ENCODE measurements at regions not wholly inside any gene's neighbourhood (a gene's known extent, or its start where the extent isn't known, plus 50 kb on each side); places are given as distances from the start of the nearest gene placed in this dataset.

DNA sequence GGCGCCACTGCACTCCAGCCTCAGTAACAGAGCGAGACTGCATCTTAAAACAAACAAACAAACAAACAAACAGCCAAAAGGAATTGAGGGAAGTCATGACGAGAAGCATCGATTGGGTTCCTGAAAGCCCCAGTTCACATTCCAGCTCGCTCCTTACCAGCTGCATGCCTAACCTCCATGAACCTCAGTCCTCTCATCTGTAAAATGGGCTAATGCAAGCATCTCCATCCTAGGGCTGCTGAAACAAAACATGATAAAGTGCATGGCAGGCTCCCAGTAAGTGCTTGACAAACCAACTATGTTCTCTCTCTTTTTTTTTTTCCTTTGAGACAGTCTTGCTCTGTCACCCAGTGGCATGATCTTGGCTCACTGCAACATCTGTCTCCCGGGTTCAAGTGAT is 79.7 kb upstream of the DISP3 start:
- no peak for DNase-seq (ENCODE audit: low read depth, low spot score)

DNA sequence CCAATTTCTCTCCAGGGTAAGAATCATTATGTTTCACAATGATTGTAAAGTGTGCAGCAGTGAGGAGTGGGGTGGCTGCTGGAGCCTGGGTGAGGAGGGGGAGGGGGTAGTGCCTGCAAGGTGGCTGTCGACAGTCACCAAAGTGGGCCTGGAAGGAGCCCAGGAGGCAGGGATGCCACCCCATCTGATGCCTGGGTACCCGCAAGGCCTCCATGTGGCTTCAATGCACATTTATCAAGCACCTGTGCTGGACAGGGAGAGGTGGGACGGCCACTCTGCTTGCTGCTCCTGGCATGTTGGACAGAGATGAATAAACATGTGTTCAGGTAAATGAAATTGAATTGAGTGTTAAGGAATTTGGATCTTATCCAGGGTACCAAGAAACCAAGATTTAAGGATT is 78.8 kb upstream of the DISP3 start:
- DNase-seq (ENCODE audit: low read depth, low spot score) = no peak
- in situ Hi-C loops (cut with HindIII; ENCODE audit: low pct_unique_long_range_greater_than_20kb, low sequenced_read_pairs) = no loop called here

More for the DNA sequence above, 79.7 kb upstream of the DISP3 start:
- in situ Hi-C loops (cut with HindIII; ENCODE audit: low pct_unique_long_range_greater_than_20kb, low sequenced_read_pairs) = no loop called here

DNA sequence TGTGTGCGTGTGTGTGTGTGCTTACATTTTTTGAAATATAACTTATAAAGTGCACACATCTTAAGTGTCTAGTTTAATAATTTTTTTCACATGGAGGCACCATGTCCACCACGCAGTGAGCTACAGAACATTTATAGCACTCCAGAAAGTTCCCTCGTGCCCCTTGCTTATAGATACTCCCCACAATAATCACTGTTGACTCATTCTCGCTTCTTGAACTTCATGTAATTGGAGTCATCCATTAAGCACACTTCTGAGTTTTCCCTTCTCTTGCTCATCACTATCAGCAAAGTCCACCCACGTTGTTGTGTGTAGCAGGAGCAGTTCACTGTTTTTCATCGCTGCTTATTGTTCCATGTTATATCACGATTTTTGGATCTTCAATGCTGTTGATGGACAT is 78.4 kb upstream of the DISP3 start:
- in situ Hi-C loops (cut with HindIII; ENCODE audit: low pct_unique_long_range_greater_than_20kb, low sequenced_read_pairs) = no loop called here
- DNase-seq (ENCODE audit: low read depth, low spot score) = no peak

DNA sequence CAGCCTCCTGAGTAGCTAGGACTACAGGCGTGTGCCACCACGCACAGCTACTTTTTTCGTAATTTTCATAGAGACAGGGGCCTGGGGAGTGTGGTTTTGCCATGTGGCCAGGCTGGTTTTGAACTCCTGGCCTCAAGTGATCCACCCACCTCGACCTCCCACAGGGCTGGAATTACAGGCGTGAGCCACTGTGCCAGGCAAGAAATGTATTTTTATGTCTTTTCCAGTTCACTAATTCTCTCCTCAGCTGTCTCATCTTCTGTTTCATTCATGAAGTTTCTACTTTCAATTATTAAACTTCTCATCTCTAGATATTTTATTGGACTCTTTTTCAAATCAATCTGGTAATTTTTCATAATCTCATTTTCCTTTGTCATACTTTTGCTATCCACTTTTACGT is 72.1 kb upstream of the DISP3 start:
- in situ Hi-C loops (cut with HindIII; ENCODE audit: low pct_unique_long_range_greater_than_20kb, low sequenced_read_pairs) = no loop called here
- DNase-seq (ENCODE audit: low read depth, low spot score) = no peak

DNA sequence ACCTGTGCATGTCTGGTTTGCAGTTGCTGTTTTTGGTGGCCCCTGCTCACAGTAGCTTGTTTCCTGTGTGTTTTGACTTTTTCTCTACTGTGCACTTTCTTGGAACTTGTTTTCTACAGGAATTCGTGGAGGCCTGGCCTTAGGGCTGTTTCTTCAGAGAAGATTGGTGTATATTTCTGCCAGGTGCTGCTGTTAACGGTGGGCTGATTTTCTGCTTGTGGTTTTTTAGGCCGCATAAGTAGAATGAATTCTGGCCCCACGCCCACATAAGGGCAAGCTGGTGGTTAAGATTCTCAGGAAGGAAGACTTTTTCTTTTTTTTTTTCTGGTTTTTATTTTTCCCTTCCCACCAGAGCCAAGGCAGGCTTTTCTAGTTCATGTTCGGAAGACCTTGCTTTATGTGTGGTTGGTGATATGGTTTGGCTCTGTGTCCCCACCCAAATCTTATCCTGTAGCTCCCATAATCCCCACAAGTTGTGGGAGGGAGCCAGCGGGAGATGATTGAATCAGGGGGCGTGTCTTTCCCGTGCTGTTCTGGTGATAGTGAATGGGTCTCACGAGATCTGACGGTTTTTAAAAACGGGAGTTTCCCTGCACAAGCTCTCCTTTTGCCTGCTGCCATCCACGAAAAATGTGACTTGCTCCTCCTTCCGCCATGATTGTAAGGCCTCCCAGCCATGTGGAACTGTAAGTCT is 71.5 kb upstream of the DISP3 start:
- no peak for DNase-seq (ENCODE audit: low read depth, low spot score)
- in situ Hi-C loops (cut with HindIII; ENCODE audit: low pct_unique_long_range_greater_than_20kb, low sequenced_read_pairs) = no loop called here

DNA sequence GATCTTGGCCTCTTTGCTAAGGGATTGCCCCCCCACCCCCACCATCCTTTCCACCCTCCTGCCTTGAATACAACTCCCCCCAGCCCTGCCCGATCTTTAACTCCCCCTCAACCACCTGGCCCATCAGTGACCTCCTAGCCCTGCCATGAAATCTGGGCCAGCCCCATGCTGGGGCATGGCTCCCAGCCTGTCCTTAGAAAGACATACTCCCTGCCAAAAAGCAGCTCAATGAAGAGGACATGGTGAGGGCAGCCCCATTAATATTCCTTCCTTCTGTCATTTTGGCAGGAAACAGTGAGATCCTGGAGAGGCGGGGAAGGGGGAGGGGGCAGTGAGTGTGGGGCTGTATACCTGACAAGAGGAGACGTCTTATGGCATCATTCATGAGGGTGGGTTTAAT is 66.8 kb upstream of the DISP3 start:
- DNase-seq (ENCODE audit: low read depth, low spot score) = no peak
- in situ Hi-C loops (cut with HindIII; ENCODE audit: low pct_unique_long_range_greater_than_20kb, low sequenced_read_pairs) = no loop called here

DNA sequence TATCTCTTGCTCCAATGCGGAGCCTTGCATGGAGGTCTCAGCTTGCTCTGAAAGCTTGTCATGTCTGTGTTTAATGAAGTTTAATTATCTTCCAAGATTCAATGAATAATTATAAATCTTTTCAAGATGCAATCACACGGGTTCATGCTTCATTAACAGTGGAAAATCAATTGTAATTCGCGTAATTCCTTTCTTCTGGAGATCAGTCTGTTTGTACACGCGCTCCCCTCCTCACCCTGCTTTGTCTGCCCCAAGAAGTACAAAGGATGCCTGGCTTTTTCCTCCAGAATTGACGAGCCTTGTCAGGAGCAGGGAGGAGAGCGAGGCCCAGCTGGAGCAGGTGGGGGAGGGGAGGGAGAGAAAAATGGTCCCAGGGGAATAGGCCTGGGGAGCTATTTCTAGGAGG is 65.0 kb upstream of the DISP3 start:
- in situ Hi-C loops (cut with HindIII; ENCODE audit: low pct_unique_long_range_greater_than_20kb, low sequenced_read_pairs) = no loop called here
- DNase-seq (ENCODE audit: low read depth, low spot score) = no peak

DNA sequence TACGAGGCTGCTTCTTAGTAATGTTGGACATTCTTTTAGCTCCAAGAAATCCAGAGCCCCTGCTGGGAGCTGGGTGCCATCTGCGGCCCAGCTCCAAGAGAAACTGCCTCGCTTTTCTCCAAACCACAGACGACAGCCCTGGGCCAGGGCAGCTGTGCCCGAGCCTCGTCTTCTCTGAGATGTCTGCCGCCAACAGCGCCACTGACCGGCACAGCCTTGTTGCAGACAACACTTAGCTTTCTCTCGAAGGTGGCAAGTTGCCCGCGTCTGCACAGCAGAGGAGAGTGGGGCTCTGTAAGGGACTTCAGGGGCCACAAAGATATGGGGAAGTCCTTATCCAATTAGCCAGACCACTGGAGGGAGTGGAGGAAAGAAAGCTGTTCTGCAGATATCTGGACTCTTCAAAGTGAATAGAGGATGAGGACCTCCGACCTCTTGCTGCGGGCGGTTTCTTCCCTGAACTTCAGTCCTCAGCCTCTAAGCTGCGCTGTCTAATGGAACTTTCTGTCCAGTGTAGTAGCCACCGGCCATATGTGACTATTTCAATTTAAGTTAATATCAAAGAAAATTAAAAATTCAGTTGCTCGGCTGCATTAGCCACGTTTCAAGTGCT is 63.9 kb upstream of the DISP3 start:
- peak; percentile 16 for DNase-seq (ENCODE audit: low read depth, low spot score)
- in situ Hi-C loops (cut with HindIII; ENCODE audit: low pct_unique_long_range_greater_than_20kb, low sequenced_read_pairs) = no loop called here

DNA sequence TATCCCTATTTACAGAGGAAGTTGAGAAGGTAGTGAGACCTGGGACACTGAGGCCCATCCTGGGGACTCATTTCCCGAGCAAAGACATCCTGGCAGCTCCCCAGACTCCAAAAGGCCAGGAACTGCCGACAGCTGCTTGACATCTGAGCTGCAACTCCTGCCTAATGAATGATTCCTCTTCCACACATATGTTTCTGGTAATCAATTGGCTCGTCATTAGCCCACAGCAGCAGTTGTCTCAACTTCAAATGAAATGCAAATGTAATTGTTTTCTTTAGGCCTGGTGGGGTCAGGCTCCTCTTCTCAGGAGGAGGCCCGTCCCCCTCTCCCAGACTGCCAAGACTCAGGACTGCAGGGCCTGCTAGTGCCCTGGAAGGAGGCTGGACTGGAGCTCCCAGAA is 61.8 kb upstream of the DISP3 start:
- no peak for DNase-seq (ENCODE audit: low read depth, low spot score)
- in situ Hi-C loops (cut with HindIII; ENCODE audit: low pct_unique_long_range_greater_than_20kb, low sequenced_read_pairs) = no loop called here

DNA sequence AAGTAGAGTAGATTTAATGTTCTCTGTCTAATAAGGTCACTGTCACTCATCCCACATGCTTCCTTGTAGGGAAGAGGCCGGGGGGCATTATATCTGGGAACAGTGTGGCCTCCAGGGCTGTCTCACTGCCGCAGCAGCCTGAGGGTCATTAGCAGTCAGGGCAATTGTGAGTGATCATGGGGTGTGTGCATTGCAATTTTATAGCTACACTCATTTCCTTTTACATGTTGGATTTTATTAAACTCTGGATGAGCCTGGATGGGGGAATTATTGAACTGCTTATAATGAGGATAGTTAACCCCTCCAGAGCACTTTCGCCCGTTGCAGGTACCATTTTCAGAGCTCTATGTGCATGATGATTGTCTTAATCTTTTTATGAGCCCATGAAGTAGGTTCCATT is 60.9 kb upstream of the DISP3 start:
- DNase-seq (ENCODE audit: low read depth, low spot score) = no peak
- in situ Hi-C loops (cut with HindIII; ENCODE audit: low pct_unique_long_range_greater_than_20kb, low sequenced_read_pairs) = no loop called here

DNA sequence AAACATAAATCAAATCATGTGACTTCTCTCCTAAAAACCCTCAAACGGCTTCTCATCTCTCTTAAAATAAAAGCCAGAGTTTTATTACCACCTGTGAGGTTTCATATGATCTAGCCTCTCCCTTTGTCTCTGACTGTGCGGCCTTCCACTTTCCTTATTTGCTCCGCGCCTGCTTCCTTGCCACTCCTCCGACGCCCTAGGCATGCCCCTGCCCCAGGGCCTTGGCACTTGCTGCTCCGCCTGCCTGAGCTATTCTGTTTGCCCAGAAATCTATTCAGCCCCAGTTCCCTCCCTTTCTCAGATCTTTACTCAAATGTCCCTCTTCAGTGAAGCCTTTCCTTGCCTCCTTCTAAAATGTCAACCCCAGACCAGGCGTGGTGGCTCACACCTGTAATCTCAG is 57.5 kb upstream of the DISP3 start:
- DNase-seq (ENCODE audit: low read depth, low spot score) = no peak
- in situ Hi-C loops (cut with HindIII; ENCODE audit: low pct_unique_long_range_greater_than_20kb, low sequenced_read_pairs) = no loop called here

DNA sequence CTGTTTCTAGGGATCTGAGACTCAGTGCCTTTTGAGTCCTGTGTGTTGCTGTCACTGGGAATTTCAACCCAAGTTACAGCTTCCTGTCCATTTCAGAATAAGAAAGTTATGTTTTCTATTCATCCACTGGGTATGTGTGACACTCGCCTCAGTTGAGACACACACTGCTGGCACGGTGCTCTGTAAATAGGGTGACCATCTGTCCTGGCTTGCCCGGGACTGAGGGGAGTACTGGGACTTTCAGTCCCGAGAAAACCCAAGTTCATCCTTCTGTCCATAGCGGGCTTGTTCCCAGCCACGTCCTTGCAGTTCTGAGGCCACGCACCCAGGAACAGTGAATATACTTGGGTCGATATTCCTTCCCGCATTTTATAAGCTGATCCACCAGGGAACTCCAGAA is 56.3 kb upstream of the DISP3 start:
- DNase-seq (ENCODE audit: low read depth, low spot score) = no peak
- in situ Hi-C loops (cut with HindIII; ENCODE audit: low pct_unique_long_range_greater_than_20kb, low sequenced_read_pairs) = no loop called here

DNA sequence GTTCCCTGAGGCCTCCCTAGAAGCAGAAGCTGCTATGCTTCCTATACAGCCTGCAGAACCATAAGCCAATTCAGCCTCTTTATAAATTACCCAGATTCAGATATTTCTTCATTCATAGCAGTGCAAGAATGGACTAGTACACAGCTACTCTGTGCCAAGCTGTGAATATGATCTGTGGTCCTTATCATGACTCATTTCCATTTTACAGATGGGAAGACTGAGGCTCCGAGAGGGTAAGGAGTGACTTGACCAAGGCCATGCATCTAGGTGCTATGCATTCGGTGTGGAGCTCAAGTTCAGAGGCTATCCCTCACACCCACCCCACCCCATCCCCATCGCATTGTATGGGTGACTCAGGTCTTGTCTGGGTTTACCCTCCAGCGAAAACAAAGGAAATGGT is 52.3 kb upstream of the DISP3 start:
- in situ Hi-C loops (cut with HindIII; ENCODE audit: low pct_unique_long_range_greater_than_20kb, low sequenced_read_pairs) = no loop called here
- no peak for DNase-seq (ENCODE audit: low read depth, low spot score)

DNA sequence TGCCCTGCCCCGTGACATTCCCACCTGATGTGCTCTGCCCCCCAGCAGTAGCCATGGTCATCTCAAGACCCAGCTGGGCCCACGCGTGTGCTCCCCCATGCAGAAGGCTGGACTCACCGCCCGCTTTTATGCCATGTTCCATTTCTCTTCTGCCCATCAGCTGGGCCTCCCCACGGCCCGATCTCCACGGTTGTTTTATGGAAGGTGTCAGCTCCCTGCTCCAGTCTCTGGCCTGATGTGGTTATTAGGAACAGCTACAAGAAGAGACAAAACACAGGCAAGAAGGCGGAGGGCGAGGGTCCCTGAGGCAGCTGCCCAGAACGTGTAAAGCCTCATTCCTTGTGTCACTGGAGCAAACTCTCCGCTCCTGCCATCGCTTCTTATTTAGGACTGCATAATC is 50.2 kb upstream of the DISP3 start:
- DNase-seq (ENCODE audit: low read depth, low spot score) = no peak

More for the DNA sequence above, 50.2 kb upstream of the DISP3 start:
- in situ Hi-C loops (cut with HindIII; ENCODE audit: low pct_unique_long_range_greater_than_20kb, low sequenced_read_pairs) = no loop called here

Measured in SK-MEL-5 (cell line).